Endothelial cell of umbilical vein (primary cell): ENCODE measurements at regions not wholly inside any gene's neighbourhood (a gene's known extent, or its start where the extent isn't known, plus 50 kb on each side); places are given as distances from the start of the nearest gene placed in this dataset.

Source experiments
- BruUV-seq: library from RNA; stranded (reverse); fragments of 400-500 nt; replicated peaks from 2 replicates; lab custom pipeline; 2021; lab: Mats Ljungman, UMichigan
- CTCF ChIA-PET: fragments of 300-600, 350-600 bp; sonication (Branson Sonifier 250); formaldehyde crosslinking; loops from one replicate; lab custom pipeline; 2021; ENCODE audit warnings: antibody characterized with exemption, inconsistent platforms; lab: Charles Lee
- POLR2A ChIA-PET: fragments of 300-600, 350-600 bp; sonication (Branson Sonifier 250); formaldehyde crosslinking; loops from one replicate; lab custom pipeline; 2021; ENCODE audit warnings: antibody characterized with exemption, inconsistent platforms; lab: Charles Lee
- DNase-seq: peaks from one replicate; pipeline ENCODE4 v3.0.0-alpha.2; 2011; ENCODE audit warnings: low read depth, low spot score
- FAIRE-seq: peaks from 2 replicates; lab custom pipeline; 2011; peaks lifted over from hg19 to GRCh38; lab: Jason Lieb, UNC
- H2AFZ ChIP-seq: 2 replicates; pipeline ENCODE4 v1.6.0; 2012; ENCODE audit warnings: low read depth, low read length, control low read depth, inconsistent platforms
- H3K27ac ChIP-seq: 2 replicates; pipeline ENCODE4 v1.5.1; 2011; ENCODE audit warnings: low read depth, mild to moderate bottlenecking, control low read depth, low read length, moderate library complexity; ENCODE audit not compliant: insufficient read depth
- H3K27me3 ChIP-seq, 2 experiments: 2 replicates each; pipeline versions ENCODE4 v1.6.0 to v1.6.1; 2011; ENCODE audit warnings: low read length in 2 of 2, mixed read lengths in 1 of 2; ENCODE audit not compliant: control insufficient read depth in 2 of 2, insufficient read depth in 2 of 2
- H3K36me3 ChIP-seq, 2 experiments: 2 replicates in 1 of 2; 3 replicates in 1 of 2; pipeline ENCODE4 v1.5.1; 2011; ENCODE audit warnings: low read length in 2 of 2, mild to moderate bottlenecking in 1 of 2, moderate library complexity in 1 of 2; ENCODE audit not compliant: control insufficient read depth in 2 of 2, insufficient read depth in 2 of 2; ENCODE audit errors: extremely low read depth in 1 of 2
- H3K4me1 ChIP-seq: 3 replicates; pipeline ENCODE4 v1.5.1; 2011; ENCODE audit warnings: mild to moderate bottlenecking, low read length; ENCODE audit not compliant: control insufficient read depth, insufficient read depth; ENCODE audit errors: extremely low read depth
- H3K4me2 ChIP-seq: 2 replicates; pipeline ENCODE4 v1.6.1; 2011; ENCODE audit warnings: low read length, control low read depth, mixed read lengths; ENCODE audit not compliant: insufficient read depth
- H3K4me3 ChIP-seq, 3 experiments: fragments of 200-600 bp in 1 of 3; sonication (generic), shearing (Covaris generic) in 1 of 3; replicated peaks in 1 of 3; 2 replicates each; pipeline ENCODE4 v1.5.1; 2011 to 2016; ENCODE audit warnings: control low read depth in 3 of 3, low read length in 3 of 3, mild to moderate bottlenecking in 2 of 3, inconsistent platforms in 1 of 3, low read depth in 1 of 3, moderate library complexity in 1 of 3; ENCODE audit not compliant: insufficient read depth in 1 of 3
- H3K79me2 ChIP-seq: 2 replicates; pipeline ENCODE4 v1.6.0; 2012; ENCODE audit warnings: low read length, inconsistent platforms; ENCODE audit not compliant: control insufficient read depth, insufficient read depth
- H3K9ac ChIP-seq: replicated peaks from 2 replicates; pipeline ENCODE3; 2011; ENCODE audit warnings: low read length, control low read depth; ENCODE audit not compliant: insufficient read depth; ENCODE audit errors: extremely low read depth
- H3K9me1 ChIP-seq: replicated peaks from 3 replicates; pipeline ENCODE4 v1.6.0; 2011; ENCODE audit warnings: mild to moderate bottlenecking, low read length; ENCODE audit not compliant: control insufficient read depth, insufficient read depth; ENCODE audit errors: extremely low read depth
- H3K9me3 ChIP-seq: replicated peaks from 2 replicates; pipeline ENCODE4 v1.5.1; 2012; ENCODE audit warnings: low read length, inconsistent platforms; ENCODE audit not compliant: control insufficient read depth, insufficient read depth
- H4K20me1 ChIP-seq: replicated peaks from 2 replicates; pipeline ENCODE3; 2011; ENCODE audit warnings: mild to moderate bottlenecking, low read length; ENCODE audit not compliant: control insufficient read depth, insufficient read depth; ENCODE audit errors: extremely low read depth
- CTCF ChIP-seq, 2 donors: IDR thresholded peaks; 1 replicate in 1 of 2; 2 replicates in 1 of 2; pipeline ENCODE4 v1.5.1; 2011; ENCODE audit warnings: low read length in 2 of 2, mild to moderate bottlenecking in 2 of 2, moderate library complexity in 2 of 2, control low read depth in 1 of 2, inconsistent platforms in 1 of 2, low read depth in 1 of 2; ENCODE audit not compliant: insufficient read depth in 1 of 2; ENCODE audit errors: extremely low read depth in 1 of 2
- EZH2 ChIP-seq: IDR thresholded peaks from 2 replicates; pipeline ENCODE4 v1.6.1; 2012; ENCODE audit warnings: borderline replicate concordance, low read depth, mild to moderate bottlenecking, moderate library complexity, low read length, inconsistent platforms; ENCODE audit not compliant: severe bottlenecking
- FOS ChIP-seq: IDR thresholded peaks from 2 replicates; pipeline ENCODE4 v1.6.1; 2011; ENCODE audit warnings: mild to moderate bottlenecking, low read length, moderate library complexity, borderline replicate concordance; ENCODE audit not compliant: insufficient read depth
- GATA2 ChIP-seq: IDR thresholded peaks from 2 replicates; pipeline ENCODE4 v1.7.0; 2011; ENCODE audit warnings: low read depth, mild to moderate bottlenecking, moderate library complexity, mixed read lengths, low read length; ENCODE audit not compliant: insufficient read length, insufficient read depth
- JUN ChIP-seq: IDR thresholded peaks from 2 replicates; pipeline ENCODE4 v1.6.1; 2011; ENCODE audit warnings: borderline replicate concordance, low read depth; ENCODE audit not compliant: insufficient read length, insufficient read depth
- MAX ChIP-seq: IDR thresholded peaks from 2 replicates; pipeline ENCODE4 v1.6.1; 2011; ENCODE audit not compliant: insufficient read depth, insufficient read length
- MYC ChIP-seq: IDR thresholded peaks from one replicate; pipeline ENCODE4 v1.6.1; 2011; ENCODE audit warnings: mild to moderate bottlenecking, low read depth, low read length
- POLR2A ChIP-seq: IDR thresholded peaks from 2 replicates; pipeline ENCODE4 v1.6.1; 2012; ENCODE audit warnings: low read depth, mild to moderate bottlenecking, control low read depth, low read length
- POLR2AphosphoS5 ChIP-seq: IDR thresholded peaks from 2 replicates; pipeline ENCODE4 v1.6.1; 2012; ENCODE audit warnings: low read depth, mild to moderate bottlenecking, control low read depth, low read length, moderate library complexity; ENCODE audit not compliant: insufficient read depth
- dilution Hi-C: fragments of 300-500 bp; cut with MboI; formaldehyde crosslinking; loops from one replicate; pipeline ENCODE4 v1.15.0; 2019; ENCODE audit warnings: low sequenced_read_pairs; ENCODE audit not compliant: extremely low pct_ligation_motif_present
- intact Hi-C: fragments of 100-400 bp; cut with micrococcal nuclease; formaldehyde crosslinking; loops from one replicate; pipeline ENCODE4 v1.10.0; 2022

GRCh38 chr22:27352426-27352825, 449.1 kb downstream of the MN1 start:
- intact Hi-C loops = no loop called here
- Histone ChIP-seq H3K36me3 (no peaks in the 10 kb centered on the region), H3K27me3 (peaks cover 8 to 14% of the 10 kb centered on the region in 2 experiments), H3K9me3 (no peaks in the 10 kb centered on the region), H4K20me1 (no peaks in the 10 kb centered on the region), H3K9ac (no peak overlapping the region), H3K79me2 (no peaks in the 10 kb centered on the region), H3K4me1 (no peaks in the 10 kb centered on the region), H2AFZ (no peak overlapping the region), H3K4me3 (no peak overlapping the region), H3K4me2 (no peak overlapping the region), H3K9me1 (no peaks in the 10 kb centered on the region), H3K27ac (no peak overlapping the region)
- FAIRE-seq (no peak), DNase-seq (no peak)
- CTCF ChIA-PET = no interaction called here
- dilution Hi-C loops = no loop called here
- TF ChIP-seq JUN (no peak), FOS (no peak), POLR2AphosphoS5 (no peak), CTCF (IDR thresholded peaks at IDR 0.05; ENCODE audit: extremely low read depth in 1 of 2, insufficient read depth in 1 of 2, low read depth in 1 of 2, low read length in 2 of 2) (no peak), MYC (no peak), POLR2A (no peak), MAX (no peak), EZH2 (no peak), GATA2 (no peak)
- no TSS peak for BruUV-seq
- POLR2A ChIA-PET = no interaction called here
